ENCODE measurements at regions not wholly inside any gene's neighbourhood (a gene's known extent, or its start where the extent isn't known, plus 50 kb on each side); places are given as distances from the start of the nearest gene placed in this dataset.

DNA sequence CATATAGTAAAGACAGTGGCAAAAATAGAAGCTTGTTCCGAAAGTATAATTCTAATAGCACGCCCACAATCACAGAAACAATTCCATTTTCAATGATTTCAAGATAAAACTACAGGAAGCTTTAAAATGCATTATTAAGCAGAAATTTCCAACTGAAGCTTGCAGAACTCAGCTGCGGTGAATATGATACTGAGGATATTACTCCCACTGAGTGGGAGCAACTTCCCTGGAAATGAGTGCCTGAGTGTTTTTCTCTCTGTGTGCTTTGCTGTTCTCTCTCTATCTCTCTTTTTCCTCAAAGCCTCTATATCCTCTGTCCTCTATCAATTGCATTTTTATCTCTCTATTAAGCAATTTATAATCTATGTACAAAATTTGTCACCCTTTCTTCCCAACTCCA lies 187.5 kb upstream of the PRDM9 start:
- TF ChIP-seq, protein P1, sequence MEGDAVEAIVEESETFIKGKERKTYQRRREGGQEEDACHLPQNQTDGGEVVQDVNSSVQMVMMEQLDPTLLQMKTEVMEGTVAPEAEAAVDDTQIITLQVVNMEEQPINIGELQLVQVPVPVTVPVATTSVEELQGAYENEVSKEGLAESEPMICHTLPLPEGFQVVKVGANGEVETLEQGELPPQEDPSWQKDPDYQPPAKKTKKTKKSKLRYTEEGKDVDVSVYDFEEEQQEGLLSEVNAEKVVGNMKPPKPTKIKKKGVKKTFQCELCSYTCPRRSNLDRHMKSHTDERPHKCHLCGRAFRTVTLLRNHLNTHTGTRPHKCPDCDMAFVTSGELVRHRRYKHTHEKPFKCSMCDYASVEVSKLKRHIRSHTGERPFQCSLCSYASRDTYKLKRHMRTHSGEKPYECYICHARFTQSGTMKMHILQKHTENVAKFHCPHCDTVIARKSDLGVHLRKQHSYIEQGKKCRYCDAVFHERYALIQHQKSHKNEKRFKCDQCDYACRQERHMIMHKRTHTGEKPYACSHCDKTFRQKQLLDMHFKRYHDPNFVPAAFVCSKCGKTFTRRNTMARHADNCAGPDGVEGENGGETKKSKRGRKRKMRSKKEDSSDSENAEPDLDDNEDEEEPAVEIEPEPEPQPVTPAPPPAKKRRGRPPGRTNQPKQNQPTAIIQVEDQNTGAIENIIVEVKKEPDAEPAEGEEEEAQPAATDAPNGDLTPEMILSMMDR (conservative IDR thresholded peaks at IDR 0.05): no peak
- H3K27ac ChIP-seq: no peak overlapping the region

- TF ChIP-seq, protein P1 (conservative IDR thresholded peaks at IDR 0.05): no peak
- H3K27ac ChIP-seq: no peak overlapping the region
Observed at GRCh38 chr5:23318960-23319359, 188.4 kb upstream of the PRDM9 start.

- H3K27ac ChIP-seq: no peak overlapping the region
- TF ChIP-seq, protein P1 (conservative IDR thresholded peaks at IDR 0.05): no peak
Observed at GRCh38 chr5:23318166-23318565, 189.2 kb upstream of the PRDM9 start.

GRCh38 chr5:23316060-23316591 lies 191.3 kb upstream of the PRDM9 start:
- H3K27ac ChIP-seq: no peak overlapping the region
- TF ChIP-seq, protein P1 (conservative IDR thresholded peaks at IDR 0.05): no peak

DNA sequence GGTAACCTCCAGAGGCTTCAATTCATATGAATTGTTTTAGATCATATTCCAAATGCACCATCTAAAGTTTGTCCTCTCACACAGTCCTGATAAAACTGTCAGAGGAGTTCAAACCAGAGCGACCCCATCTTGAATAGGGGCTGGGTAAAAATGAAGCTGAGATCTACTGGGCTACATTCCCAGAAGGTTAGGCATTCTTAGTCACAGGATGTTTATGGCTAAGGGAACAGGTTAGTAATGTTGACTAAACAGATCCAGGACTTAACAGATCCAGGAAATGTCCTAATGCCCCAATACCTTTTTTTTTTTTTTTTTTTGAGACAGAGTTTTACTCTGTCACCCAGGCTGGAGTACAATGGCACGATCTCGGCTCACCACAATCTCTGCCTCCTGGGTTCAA lies 192.6 kb upstream of the PRDM9 start:
- H3K27ac ChIP-seq: no peak overlapping the region
- TF ChIP-seq, protein P1 (conservative IDR thresholded peaks at IDR 0.05): no peak

- H3K27ac ChIP-seq: no peak overlapping the region
- TF ChIP-seq, protein P1 (conservative IDR thresholded peaks at IDR 0.05): no peak
Observed at GRCh38 chr5:23305055-23305454, 202.4 kb upstream of the PRDM9 start.

DNA sequence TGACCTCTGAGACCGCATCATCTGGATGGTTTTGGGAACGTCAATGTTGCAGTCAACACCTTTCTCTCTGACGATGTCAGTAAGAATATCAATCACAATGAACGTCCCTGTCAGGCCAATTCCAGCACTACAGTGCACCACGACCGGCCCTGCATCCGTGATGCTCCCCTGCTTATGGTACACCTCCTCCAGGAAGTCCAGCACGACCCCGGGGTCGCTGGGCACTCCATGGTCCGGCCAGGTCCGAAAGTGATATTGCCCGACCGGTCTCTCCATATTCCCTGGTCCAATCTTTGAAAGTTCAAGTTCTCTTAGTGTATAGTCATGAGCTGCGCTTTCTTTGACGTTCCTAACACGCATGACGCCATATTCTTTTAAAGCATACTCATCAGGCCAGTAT lies 203.6 kb upstream of the PRDM9 start:
- H3K27ac ChIP-seq: no peak overlapping the region
- TF ChIP-seq, protein P1 (conservative IDR thresholded peaks at IDR 0.05): no peak
